ENCODE measurements at regions not wholly inside any gene's neighbourhood (a gene's known extent, or its start where the extent isn't known, plus 50 kb on each side); places are given as distances from the start of the nearest gene placed in this dataset.

DNA sequence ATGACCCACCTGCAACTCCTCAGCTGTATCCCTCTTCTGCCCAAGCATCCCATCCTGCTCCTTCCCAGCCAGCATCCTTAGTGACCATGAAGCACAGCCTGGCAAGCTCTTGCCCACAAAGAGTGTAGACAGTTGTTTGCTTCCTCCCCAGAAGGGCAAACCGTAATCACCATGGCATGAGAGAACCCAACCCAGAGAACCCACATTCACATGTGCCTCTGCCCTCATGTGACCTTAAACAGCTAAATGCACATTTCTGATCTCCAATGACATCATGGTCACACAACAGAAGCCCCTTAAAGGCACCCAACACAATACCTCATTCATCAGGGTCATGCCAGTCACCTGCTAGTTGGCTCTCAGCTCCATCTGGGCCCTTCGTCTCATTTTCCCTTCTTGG lies 162.8 kb upstream of the CDYL start:
- no peak for DNase-seq

DNA sequence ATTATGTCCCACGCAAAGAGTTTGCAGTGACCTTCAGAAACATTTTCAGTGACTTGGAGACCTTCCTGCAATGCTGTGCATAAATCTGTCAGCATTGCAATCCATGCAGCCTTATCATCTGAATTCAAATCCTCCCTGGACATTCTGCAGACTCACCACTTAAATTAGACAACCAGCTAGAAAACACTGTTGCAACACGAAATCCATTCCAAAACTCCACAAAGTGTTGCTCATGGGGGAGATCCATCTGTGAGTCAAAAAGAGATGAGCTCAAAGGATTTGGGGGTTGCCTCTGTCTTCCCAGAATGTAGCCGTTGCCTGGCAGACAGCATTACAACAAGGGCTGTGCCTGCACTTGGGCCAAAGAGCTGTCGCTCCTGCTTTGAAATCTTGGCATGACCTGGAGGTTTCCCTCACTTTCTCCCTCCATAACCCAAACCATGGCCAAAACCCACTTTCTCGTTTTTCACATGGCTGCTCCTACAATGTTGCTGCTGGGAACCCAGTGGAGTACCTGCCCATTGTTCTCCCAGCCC lies 163.5 kb upstream of the CDYL start:
- no peak for DNase-seq

DNA sequence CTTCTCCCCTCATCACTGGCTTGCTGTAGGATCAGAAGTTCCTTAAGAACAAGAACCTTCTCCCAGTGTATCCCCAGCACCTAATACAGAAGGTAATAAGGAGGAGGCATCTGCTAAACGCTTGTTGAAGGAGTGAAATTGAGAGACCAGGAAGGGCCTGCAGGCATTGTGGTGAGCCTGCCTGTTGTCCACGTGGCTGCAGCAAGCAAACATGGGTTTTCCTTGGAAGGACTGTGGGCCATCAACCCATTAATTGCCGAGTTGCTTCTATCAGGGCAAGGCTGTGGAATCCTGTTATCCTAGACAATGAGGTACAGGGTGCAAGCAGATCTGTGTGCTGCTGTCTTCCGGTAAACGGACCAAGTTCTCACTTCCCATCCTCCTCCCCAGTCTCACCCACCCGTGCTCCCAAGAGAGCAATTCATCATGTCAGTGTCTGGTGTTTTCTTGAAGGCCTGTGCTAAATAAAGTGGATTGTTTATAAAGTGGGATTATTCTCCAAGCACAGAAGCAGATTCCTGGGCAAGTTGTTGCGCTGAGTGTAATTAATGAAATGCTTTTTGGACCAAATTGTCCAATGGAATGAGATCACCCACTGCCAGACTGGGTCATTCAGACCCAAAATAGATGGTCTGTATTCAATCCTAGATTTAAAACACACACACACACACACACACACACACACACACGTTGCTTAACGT lies 164.6 kb upstream of the CDYL start:
- DNase-seq = no peak

- DNase-seq = no peak
Observed at GRCh38 chr6:4610256-4610655, 165.9 kb upstream of the CDYL start.

GRCh38 chr6:4608361-4609115 lies 167.7 kb upstream of the CDYL start:
- DNase-seq = no peak

GRCh38 chr6:4607793-4608192 lies 168.4 kb upstream of the CDYL start:
- no peak for DNase-seq

DNA sequence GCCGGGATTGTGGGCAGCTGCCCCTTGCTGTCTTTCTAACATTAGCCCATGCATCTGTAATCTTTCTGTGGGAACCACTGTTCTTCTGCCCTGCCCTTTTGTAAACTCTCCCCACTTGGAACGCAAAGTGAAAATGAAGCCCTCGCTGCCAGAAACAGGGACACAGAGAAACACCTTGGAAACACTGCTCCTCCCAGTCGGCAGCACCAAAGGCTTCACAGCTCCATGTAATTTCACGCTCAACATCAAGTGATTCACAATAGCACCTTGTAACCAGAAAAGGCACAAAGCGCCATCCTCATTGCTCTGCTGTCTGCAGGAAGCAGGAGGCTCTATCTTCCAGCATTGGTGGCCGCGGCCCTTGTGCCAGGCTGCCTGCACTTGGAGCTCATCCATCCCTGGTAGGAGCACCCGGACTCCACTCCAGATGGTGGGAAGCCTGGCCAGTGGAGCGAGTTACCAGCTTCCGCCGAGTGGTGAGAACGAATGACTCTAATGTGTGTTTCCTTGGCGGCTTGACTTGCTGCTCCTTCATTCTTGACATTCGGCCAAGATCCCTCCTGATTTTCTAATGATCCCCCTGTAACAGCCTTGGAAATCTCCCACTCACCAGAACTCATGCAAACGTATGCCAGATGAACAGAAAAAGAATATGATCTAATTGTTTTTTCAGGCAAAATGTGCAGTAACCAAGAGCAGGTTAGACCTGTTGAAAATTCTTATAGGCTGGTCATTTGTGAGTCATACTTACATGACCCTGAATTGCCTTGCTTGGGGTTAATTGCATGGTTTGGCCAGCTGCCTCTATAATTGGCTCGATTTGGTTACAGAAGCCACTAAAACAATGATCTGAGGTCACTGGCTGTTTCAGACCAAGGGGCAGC lies 169.1 kb upstream of the CDYL start:
- no peak for DNase-seq

GRCh38 chr6:4606016-4606415 lies 170.2 kb upstream of the CDYL start:
- no peak for DNase-seq

- no peak for DNase-seq
Observed at GRCh38 chr6:4603856-4604369, 172.3 kb upstream of the CDYL start.

DNA sequence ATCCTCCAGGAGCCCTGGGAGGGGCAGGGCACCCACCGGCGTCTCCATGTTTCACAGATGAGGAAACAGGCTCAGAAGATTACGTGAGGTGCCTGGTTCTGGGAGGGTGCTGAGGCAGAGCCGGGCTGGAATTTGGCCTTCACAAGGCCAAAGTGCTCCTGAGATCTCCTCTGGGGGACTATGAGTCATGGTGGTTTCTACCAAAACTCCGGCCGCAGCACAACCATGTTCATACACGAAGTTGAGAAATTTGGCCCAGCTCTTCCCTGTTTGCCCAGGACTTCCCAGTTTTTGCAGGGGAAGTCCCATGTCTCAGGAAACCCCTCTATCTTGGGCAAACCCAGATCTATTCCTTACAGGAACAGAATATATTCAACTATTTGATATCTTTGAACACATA lies 172.9 kb upstream of the CDYL start:
- DNase-seq = no peak

DNA sequence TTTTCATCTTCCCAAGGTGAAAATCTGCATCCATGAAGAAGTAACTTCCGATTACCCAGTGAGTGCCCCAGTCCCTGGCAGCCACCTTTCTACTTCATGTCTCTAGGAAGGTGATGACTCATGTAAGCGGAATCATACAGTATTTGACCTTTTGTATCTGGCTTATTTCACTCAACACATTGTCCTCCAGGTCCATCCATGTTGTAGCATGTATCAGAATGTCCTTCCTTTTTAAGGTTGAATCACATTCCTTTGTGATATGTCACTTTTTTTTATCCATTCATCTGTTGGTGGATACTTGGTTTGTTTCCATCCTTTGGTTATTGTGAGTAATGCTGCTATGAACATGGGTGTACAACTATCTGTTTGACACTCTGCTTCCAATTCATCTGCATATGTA lies 176.3 kb upstream of the CDYL start:
- DNase-seq = no peak

DNA sequence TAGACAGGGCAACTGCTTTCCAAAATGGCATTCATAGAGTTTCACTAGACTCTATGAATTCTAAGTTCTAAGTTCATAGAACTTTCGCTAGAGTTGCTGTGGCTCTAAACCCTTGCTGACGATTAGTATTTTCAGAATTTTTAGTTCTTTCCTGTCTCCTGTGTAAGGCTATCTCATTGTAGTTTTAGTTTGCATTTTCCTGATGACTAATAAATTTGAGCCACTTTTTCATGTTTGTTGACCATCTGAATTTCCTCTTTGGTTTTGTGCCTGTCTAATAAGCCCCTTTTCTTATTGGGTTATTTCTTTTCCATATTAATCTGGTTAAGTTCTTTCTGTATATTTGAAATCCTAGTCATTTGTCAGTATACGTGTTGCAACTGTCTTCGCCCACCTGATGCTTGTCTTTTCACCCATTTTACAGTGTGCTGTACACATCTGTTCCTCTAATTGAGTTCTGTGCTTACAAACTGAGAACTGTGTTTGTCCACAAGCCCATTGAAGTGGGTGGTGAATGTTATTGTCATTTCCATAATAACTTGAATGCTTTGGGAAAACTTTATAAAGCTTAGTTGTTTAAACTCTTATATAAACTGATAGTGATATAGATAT lies 177.7 kb upstream of the CDYL start:
- DNase-seq = no peak

GRCh38 chr6:4593951-4594350 lies 182.3 kb upstream of the CDYL start:
- no peak for DNase-seq

GRCh38 chr6:4592026-4592425 lies 184.2 kb upstream of the CDYL start:
- no peak for DNase-seq

DNA sequence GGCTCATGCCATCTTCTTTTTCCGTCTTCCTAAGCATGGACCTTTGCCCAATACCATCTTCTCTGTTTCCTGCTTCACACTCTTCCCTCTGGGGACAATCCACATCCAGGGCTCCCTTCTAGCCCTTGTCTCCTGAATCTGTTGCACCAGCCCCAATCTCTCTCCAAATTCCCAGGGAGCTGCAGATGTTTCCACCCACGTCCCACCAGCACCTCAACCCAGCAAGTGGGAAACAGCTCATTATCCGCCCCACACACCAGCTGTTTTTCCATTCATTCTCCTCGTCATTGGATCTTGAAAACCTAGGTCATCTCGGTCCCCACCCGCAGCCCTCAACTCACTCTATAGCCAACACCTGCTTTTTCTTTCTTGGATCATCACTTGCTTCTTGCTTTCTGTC lies 185.0 kb upstream of the CDYL start:
- no peak for DNase-seq

DNA sequence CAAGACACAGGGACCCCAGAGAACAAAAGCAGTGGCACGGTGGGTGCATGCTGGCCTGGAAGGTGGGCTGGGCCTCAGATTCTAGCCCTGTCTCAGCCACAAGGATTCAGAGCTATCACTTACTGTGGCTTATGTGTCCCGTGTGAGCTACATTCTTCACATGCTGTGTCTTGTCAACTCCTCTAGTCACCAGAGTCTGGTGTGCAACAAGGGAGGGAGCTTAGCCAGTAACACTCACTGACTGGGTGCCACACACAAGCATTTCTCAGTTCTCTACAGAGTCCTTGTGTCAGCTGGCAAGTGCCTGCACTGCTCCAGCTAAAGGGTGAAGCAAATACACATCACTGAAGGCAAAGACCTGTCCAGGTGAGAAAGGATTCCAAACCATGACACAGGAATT lies 186.9 kb upstream of the CDYL start:
- no peak for DNase-seq

- DNase-seq = no peak
Observed at GRCh38 chr6:4588581-4588980, 187.6 kb upstream of the CDYL start.

- no peak for DNase-seq
Observed at GRCh38 chr6:4588163-4588562, 188.0 kb upstream of the CDYL start.

DNA sequence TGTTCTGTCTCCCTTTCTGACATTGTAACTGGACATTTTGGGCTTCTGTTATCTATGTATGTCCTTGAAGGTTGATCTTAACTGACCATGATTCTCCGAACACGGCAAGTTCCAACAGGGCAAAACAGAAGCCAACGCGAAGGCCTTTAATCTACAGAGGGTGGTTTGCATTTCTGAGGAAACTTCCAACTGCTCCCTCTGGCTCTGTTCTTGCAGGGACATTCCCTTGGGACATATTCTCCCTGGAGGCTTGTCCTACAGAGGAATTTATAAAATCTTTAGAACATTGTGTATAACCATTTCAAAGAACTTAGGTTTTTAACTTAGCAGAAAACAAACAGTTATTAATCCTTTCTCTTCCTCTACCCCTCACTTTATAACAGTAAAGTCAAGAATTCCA lies 189.0 kb upstream of the CDYL start:
- DNase-seq = no peak

- DNase-seq = no peak
Observed at GRCh38 chr6:4586469-4586859, 189.7 kb upstream of the CDYL start.

DNA sequence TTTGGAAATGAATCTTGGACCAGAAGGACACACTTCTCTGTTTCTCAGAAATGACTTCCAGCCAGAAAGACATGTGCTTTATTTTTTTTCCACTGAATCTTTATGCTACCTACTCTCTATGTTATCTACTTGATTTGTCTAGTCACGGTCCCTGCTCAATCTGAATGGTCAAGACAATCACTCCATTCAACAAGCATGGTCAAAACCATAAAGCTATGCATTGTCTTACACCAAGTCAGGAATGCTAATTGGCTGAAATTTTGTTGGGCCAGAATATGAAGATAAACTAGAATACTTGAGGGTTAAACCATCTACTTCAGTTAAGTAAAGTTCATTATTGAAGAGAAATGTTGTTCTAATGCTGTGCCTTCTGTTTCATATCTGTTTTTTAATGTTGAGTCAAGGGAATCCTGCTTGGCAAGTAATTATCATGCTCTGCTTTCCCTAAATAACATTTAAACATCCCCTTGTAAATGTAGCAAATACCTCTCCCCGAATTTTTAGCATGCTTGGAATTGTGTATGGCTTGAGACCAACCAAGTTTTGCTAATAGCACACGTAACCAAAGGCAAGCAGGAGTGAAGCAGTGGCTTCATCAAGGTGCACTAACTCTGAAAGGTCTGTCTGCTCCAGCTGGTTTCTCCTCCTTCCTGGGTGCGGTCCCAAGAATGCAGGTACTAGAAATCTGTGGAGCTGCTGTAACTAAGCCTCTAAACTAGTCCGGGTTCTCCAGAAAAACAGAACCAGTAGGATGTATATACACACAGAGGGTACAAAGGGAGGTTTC lies 190.3 kb upstream of the CDYL start:
- no peak for DNase-seq

DNA sequence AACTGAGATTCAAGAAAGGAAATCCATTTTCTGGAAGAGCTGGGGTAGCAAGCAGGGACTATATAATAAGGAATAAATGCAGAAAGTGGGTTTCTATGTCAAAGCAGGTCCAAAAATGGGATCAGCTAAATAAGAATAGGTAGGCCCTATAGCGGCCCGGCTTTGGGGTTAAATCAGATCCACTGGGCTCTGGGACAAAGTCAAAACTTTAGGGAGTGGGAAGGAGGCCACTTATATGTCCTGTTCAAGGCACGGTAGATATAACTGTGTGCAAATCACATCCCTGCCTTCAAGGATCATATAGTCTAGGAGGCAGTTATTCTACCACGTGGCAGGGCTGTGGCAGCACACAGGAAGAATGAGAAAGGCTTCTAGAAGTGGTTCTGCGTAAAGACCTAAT lies 191.4 kb upstream of the CDYL start:
- DNase-seq = no peak
